ENCODE measurements at regions not wholly inside any gene's neighbourhood (a gene's known extent, or its start where the extent isn't known, plus 50 kb on each side); places are given as distances from the start of the nearest gene placed in this dataset.

- no peak overlapping the region for H3K27ac ChIP-seq (ENCODE audit: low read length)
- H3K9me3 ChIP-seq (ENCODE audit: insufficient read depth, low read length, severe bottlenecking) = no peaks in the 10 kb centered on the region
- no peak overlapping the region for H3K4me2 ChIP-seq (ENCODE audit: insufficient read depth, low read length)
These were observed 64.1 kb upstream of the ADGRE5 start for GRCh38 chr19:14317157-14317556.

GRCh38 chr19:14315433-14315832 is 65.8 kb upstream of the ADGRE5 start:
- Histone ChIP-seq H3K9me3 (ENCODE audit: insufficient read depth, low read length, severe bottlenecking) (no peaks in the 10 kb centered on the region), H3K4me3 (ENCODE audit: low read depth in 1 of 2, low read length in 2 of 2) (no peak overlapping the region), H2AFZ (ENCODE audit: low read depth, low read length) (no peak overlapping the region), H3K4me1 (ENCODE audit: insufficient read depth, low read length) (no peaks in the 10 kb centered on the region), H3K79me2 (ENCODE audit: insufficient read depth, low read length) (no peaks in the 10 kb centered on the region), H3K27me3 (ENCODE audit: insufficient read depth, low read length, poor library complexity) (no peaks in the 10 kb centered on the region), H3K27ac (ENCODE audit: low read length) (no peak overlapping the region), H3K9ac (ENCODE audit: low read depth, low read length) (no peak overlapping the region), H4K20me1 (ENCODE audit: insufficient read depth, low read length) (no peaks in the 10 kb centered on the region), H3K4me2 (ENCODE audit: insufficient read depth, low read length) (no peak overlapping the region), H3K36me3 (ENCODE audit: insufficient read depth, low read length) (no peaks in the 10 kb centered on the region)
- TF ChIP-seq CTCF (IDR thresholded peaks at IDR 0.05; ENCODE audit: borderline replicate concordance, extremely low read depth, low read length, poor library complexity, severe bottlenecking) (peak; percentile 26), EZH2 (IDR thresholded peaks at IDR 0.05; ENCODE audit: borderline replicate concordance, low read depth, low read length, severe bottlenecking) (no peak)
- DNase-seq (no peak), ATAC-seq (ENCODE audit: insufficient read depth, low read depth) (no peak)

More at GRCh38 chr19:14317157-14317556, 64.1 kb upstream of the ADGRE5 start:
- Histone ChIP-seq H3K4me3 (ENCODE audit: low read depth in 1 of 2, low read length in 2 of 2) (no peak overlapping the region), H4K20me1 (ENCODE audit: insufficient read depth, low read length) (no peaks in the 10 kb centered on the region), H3K27me3 (ENCODE audit: insufficient read depth, low read length, poor library complexity) (no peaks in the 10 kb centered on the region), H3K9ac (ENCODE audit: low read depth, low read length) (no peak overlapping the region), H3K36me3 (ENCODE audit: insufficient read depth, low read length) (no peaks in the 10 kb centered on the region), H2AFZ (ENCODE audit: low read depth, low read length) (no peak overlapping the region), H3K79me2 (ENCODE audit: insufficient read depth, low read length) (no peaks in the 10 kb centered on the region), H3K4me1 (ENCODE audit: insufficient read depth, low read length) (no peaks in the 10 kb centered on the region)
- TF ChIP-seq EZH2 (IDR thresholded peaks at IDR 0.05; ENCODE audit: borderline replicate concordance, low read depth, low read length, severe bottlenecking) (no peak), CTCF (IDR thresholded peaks at IDR 0.05; ENCODE audit: borderline replicate concordance, extremely low read depth, low read length, poor library complexity, severe bottlenecking) (no peak)
- DNase-seq = no peak
- ATAC-seq (ENCODE audit: insufficient read depth, low read depth) = no peak

- TF ChIP-seq CTCF (IDR thresholded peaks at IDR 0.05; ENCODE audit: borderline replicate concordance, extremely low read depth, low read length, poor library complexity, severe bottlenecking) = no peak
- TF ChIP-seq EZH2 (IDR thresholded peaks at IDR 0.05; ENCODE audit: borderline replicate concordance, low read depth, low read length, severe bottlenecking) = no peak
- Histone ChIP-seq H3K4me1 (ENCODE audit: insufficient read depth, low read length) (no peaks in the 10 kb centered on the region), H3K9ac (ENCODE audit: low read depth, low read length) (no peak overlapping the region), H3K4me3 (ENCODE audit: low read depth in 1 of 2, low read length in 2 of 2) (no peak overlapping the region), H3K79me2 (ENCODE audit: insufficient read depth, low read length) (no peaks in the 10 kb centered on the region), H3K27me3 (ENCODE audit: insufficient read depth, low read length, poor library complexity) (no peaks in the 10 kb centered on the region), H4K20me1 (ENCODE audit: insufficient read depth, low read length) (no peaks in the 10 kb centered on the region), H3K9me3 (ENCODE audit: insufficient read depth, low read length, severe bottlenecking) (no peaks in the 10 kb centered on the region), H3K36me3 (ENCODE audit: insufficient read depth, low read length) (no peaks in the 10 kb centered on the region), H3K4me2 (ENCODE audit: insufficient read depth, low read length) (no peak overlapping the region), H3K27ac (ENCODE audit: low read length) (no peak overlapping the region), H2AFZ (ENCODE audit: low read depth, low read length) (no peak overlapping the region)
- ATAC-seq (ENCODE audit: insufficient read depth, low read depth) (no peak), DNase-seq (no peak)
These were observed 71.2 kb upstream of the ADGRE5 start for GRCh38 chr19:14310055-14310454.

GRCh38 chr19:14305706-14306105 is 75.5 kb upstream of the ADGRE5 start:
- no peaks in the 10 kb centered on the region for H3K9me3 ChIP-seq (ENCODE audit: insufficient read depth, low read length, severe bottlenecking)
- no peaks in the 10 kb centered on the region for H3K4me1 ChIP-seq (ENCODE audit: insufficient read depth, low read length)
- DNase-seq (no peak), ATAC-seq (ENCODE audit: insufficient read depth, low read depth) (no peak)
- H4K20me1 ChIP-seq (ENCODE audit: insufficient read depth, low read length) = no peaks in the 10 kb centered on the region
- no peak for TF ChIP-seq EZH2 (IDR thresholded peaks at IDR 0.05; ENCODE audit: borderline replicate concordance, low read depth, low read length, severe bottlenecking)
- H3K27me3 ChIP-seq (ENCODE audit: insufficient read depth, low read length, poor library complexity) = no peaks in the 10 kb centered on the region
- H3K4me3 ChIP-seq (ENCODE audit: low read depth in 1 of 2, low read length in 2 of 2) = no peak overlapping the region
- no peak overlapping the region for H3K27ac ChIP-seq (ENCODE audit: low read length)
- no peak overlapping the region for H3K4me2 ChIP-seq (ENCODE audit: insufficient read depth, low read length)
- H3K79me2 ChIP-seq (ENCODE audit: insufficient read depth, low read length) = no peaks in the 10 kb centered on the region
- no peak overlapping the region for H3K9ac ChIP-seq (ENCODE audit: low read depth, low read length)
- no peak overlapping the region for H2AFZ ChIP-seq (ENCODE audit: low read depth, low read length)
- H3K36me3 ChIP-seq (ENCODE audit: insufficient read depth, low read length) = no peaks in the 10 kb centered on the region
